OCI-LY3 (cell line): ENCODE measurements at regions not wholly inside any gene's neighbourhood (a gene's known extent, or its start where the extent isn't known, plus 50 kb on each side); places are given as distances from the start of the nearest gene placed in this dataset.

Experiments used
- H2AFZ ChIP-seq: fragments of 200-600, 300-600 bp; shearing (Covaris generic); 2 replicates; pipeline ENCODE4 v1.6.0; 2014; ENCODE audit warnings: antibody characterized with exemption, low read depth, low read length
- H3K27ac ChIP-seq: fragments of 200-600, 300-600 bp; sonication (generic); 2 replicates; pipeline ENCODE4 v1.5.1; 2014; ENCODE audit warnings: mild to moderate bottlenecking, low read length, moderate library complexity, mixed read lengths
- H3K27me3 ChIP-seq: fragments of 200-600, 300-600 bp; sonication (generic); 2 replicates; pipeline ENCODE4 v1.6.1; 2014; ENCODE audit warnings: low read depth, low read length, mixed read lengths
- H3K36me3 ChIP-seq: fragments of 200-600, 300-600 bp; sonication (generic); replicated peaks from 2 replicates; pipeline ENCODE3; 2014; ENCODE audit warnings: low read depth, low read length, mixed read lengths
- H3K4me1 ChIP-seq: fragments of 300-600, 200-600 bp; sonication (generic); 2 replicates; pipeline ENCODE4 v1.6.1; 2014; ENCODE audit warnings: low read length, mixed read lengths
- H3K4me2 ChIP-seq: fragments of 200-600, 300-600 bp; sonication (generic); 2 replicates; pipeline ENCODE4 v1.6.1; 2014; ENCODE audit warnings: low read length, mixed read lengths
- H3K4me3 ChIP-seq: fragments of 300-600, 200-600 bp; sonication (generic); 2 replicates; pipeline ENCODE4 v1.5.1; 2014; ENCODE audit warnings: antibody characterized with exemption, mild to moderate bottlenecking, low read length, moderate library complexity
- H3K79me2 ChIP-seq: fragments of 300-600, 200-600 bp; shearing (Covaris generic); 2 replicates; pipeline ENCODE4 v1.6.1; 2014; ENCODE audit warnings: mild to moderate bottlenecking, low read length, mixed read lengths
- H3K9ac ChIP-seq: fragments of 300-600, 200-600 bp; shearing (Covaris generic); 2 replicates; pipeline ENCODE4 v1.6.0; 2014; ENCODE audit warnings: mild to moderate bottlenecking, low read length, moderate library complexity
- H3K9me3 ChIP-seq: fragments of 200-600, 300-600 bp; shearing (Covaris generic); 2 replicates; pipeline ENCODE4 v1.6.1; 2014; ENCODE audit warnings: low read length, mixed read lengths; ENCODE audit not compliant: insufficient read depth
- H4K20me1 ChIP-seq: fragments of 200-600, 300-600 bp; sonication (generic); 2 replicates; pipeline ENCODE4 v1.6.1; 2016; ENCODE audit warnings: low read length, mixed read lengths; ENCODE audit not compliant: insufficient read depth
- EZH2phosphoT487 ChIP-seq: fragments of 200-600 bp; shearing (Covaris generic); IDR thresholded peaks from 2 replicates; pipeline ENCODE4 v1.6.1; 2018; ENCODE audit warnings: antibody characterized with exemption, mixed run types, low read depth
- TF ChIP-seq, protein P1 (sequence below): fragments of 200-600, 300-600 bp; sonication (generic); IDR thresholded peaks from 2 replicates; pipeline ENCODE4 v1.5.1; 2014; ENCODE audit warnings: antibody characterized with exemption, low read length, low read depth

- Histone ChIP-seq H4K20me1 (no peaks in the 10 kb centered on the region), H3K27ac (no peak overlapping the region), H3K4me3 (no peak overlapping the region), H3K4me1 (peaks cover 4% of the 10 kb centered on the region; the same call in 1 of the 2 replicates), H2AFZ (no peak overlapping the region), H3K27me3 (no peaks in the 10 kb centered on the region), H3K9me3 (no peaks in the 10 kb centered on the region), H3K36me3 (no peaks in the 10 kb centered on the region), H3K79me2 (no peaks in the 10 kb centered on the region), H3K9ac (no peak overlapping the region), H3K4me2 (no peak overlapping the region)
- TF ChIP-seq, protein P1, sequence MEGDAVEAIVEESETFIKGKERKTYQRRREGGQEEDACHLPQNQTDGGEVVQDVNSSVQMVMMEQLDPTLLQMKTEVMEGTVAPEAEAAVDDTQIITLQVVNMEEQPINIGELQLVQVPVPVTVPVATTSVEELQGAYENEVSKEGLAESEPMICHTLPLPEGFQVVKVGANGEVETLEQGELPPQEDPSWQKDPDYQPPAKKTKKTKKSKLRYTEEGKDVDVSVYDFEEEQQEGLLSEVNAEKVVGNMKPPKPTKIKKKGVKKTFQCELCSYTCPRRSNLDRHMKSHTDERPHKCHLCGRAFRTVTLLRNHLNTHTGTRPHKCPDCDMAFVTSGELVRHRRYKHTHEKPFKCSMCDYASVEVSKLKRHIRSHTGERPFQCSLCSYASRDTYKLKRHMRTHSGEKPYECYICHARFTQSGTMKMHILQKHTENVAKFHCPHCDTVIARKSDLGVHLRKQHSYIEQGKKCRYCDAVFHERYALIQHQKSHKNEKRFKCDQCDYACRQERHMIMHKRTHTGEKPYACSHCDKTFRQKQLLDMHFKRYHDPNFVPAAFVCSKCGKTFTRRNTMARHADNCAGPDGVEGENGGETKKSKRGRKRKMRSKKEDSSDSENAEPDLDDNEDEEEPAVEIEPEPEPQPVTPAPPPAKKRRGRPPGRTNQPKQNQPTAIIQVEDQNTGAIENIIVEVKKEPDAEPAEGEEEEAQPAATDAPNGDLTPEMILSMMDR, result no peak
- no peak for TF ChIP-seq EZH2phosphoT487
Measured at GRCh38 chr5:158393457-158393856, 534.5 kb upstream of the CLINT1 start.

DNA sequence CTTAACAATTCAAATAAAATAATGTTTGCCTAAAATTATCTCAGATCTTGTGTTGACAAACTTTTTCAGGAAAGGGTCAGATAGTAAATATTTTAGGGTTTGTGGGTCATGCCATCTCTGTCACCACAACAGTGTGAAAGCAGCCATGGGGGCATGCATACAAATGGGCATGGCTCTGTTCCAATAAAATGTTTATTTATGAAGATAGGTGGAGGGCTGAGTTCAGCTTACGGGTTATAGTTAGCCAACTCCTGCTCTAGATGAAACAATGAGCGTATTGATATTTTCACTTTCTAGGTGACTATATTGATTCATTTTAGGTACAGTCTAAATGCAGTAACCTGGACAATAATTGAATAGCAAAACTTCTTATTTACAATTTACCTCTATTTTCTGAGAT, 533.8 kb upstream of the CLINT1 start:
- H3K4me2 ChIP-seq, result no peak overlapping the region
- no peaks in the 10 kb centered on the region for H3K79me2 ChIP-seq
- peaks cover 4% of the 10 kb centered on the region; the same call in 1 of the 2 replicates for H3K4me1 ChIP-seq
- no peaks in the 10 kb centered on the region for H3K9me3 ChIP-seq
- no peak overlapping the region for H3K27ac ChIP-seq
- H3K4me3 ChIP-seq, result no peak overlapping the region
- H2AFZ ChIP-seq, result no peak overlapping the region
- no peaks in the 10 kb centered on the region for H3K27me3 ChIP-seq
- TF ChIP-seq, protein P1, result no peak
- H3K9ac ChIP-seq, result no peak overlapping the region
- no peaks in the 10 kb centered on the region for H3K36me3 ChIP-seq
- H4K20me1 ChIP-seq, result no peaks in the 10 kb centered on the region

DNA sequence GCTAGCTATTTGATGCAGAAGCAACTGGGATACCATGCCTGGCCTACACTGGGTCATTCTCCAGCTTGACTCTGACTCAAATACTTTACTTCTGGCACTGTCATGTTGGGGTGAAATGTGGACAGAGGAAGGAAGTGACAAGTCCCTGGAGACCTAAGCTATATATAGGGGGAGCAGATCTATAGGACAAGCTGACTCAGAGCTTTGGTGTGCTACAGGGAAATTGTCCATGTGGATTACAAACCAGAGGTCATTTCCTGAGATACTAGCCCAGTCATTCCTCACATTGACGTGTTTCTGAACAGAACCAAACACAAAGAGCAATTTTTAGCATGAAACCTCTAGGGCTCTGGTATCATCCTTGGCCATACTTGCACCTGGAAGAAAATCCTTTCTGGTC, 531.6 kb upstream of the CLINT1 start:
- Histone ChIP-seq H3K9me3 (no peaks in the 10 kb centered on the region), H4K20me1 (no peaks in the 10 kb centered on the region), H3K4me2 (no peak overlapping the region), H2AFZ (no peak overlapping the region), H3K27me3 (no peaks in the 10 kb centered on the region), H3K9ac (no peak overlapping the region), H3K79me2 (no peaks in the 10 kb centered on the region), H3K4me1 (peaks cover 4% of the 10 kb centered on the region; the same call in 1 of the 2 replicates), H3K4me3 (no peak overlapping the region), H3K27ac (no peak overlapping the region), H3K36me3 (no peaks in the 10 kb centered on the region)
- TF ChIP-seq EZH2phosphoT487, result no peak
- TF ChIP-seq, protein P1, result no peak

DNA sequence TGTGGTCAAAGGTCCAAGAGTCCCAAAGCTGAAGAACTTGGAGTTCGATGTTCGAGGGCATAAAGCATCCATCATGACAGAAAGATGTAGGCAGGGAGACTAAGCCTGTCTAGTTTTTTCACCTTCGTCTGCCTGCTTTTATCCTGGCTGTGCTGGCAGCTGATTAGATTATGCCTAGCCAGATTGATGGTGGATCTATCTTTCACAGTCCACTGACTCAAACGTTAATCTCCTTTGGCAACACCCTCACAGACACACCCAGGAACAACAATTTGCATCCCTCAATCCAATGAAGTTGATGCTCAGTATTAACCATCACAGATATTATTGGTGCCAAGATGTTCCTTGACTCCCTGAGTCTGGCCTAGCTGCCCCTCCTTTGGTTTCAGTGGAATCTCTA, 530.8 kb upstream of the CLINT1 start:
- Histone ChIP-seq H3K36me3 (peaks cover 2% of the 10 kb centered on the region), H3K27ac (no peak overlapping the region), H3K79me2 (no peaks in the 10 kb centered on the region), H3K4me3 (no peak overlapping the region), H3K4me1 (peaks cover 4% of the 10 kb centered on the region; the same call in 1 of the 2 replicates), H3K9me3 (no peaks in the 10 kb centered on the region), H3K4me2 (no peak overlapping the region), H4K20me1 (no peaks in the 10 kb centered on the region), H3K9ac (no peak overlapping the region), H2AFZ (no peak overlapping the region), H3K27me3 (no peaks in the 10 kb centered on the region)
- TF ChIP-seq, protein P1, result no peak
- no peak for TF ChIP-seq EZH2phosphoT487
